ENCODE measurements at regions not wholly inside any gene's neighbourhood (a gene's known extent, or its start where the extent isn't known, plus 50 kb on each side); places are given as distances from the start of the nearest gene placed in this dataset.

DNA sequence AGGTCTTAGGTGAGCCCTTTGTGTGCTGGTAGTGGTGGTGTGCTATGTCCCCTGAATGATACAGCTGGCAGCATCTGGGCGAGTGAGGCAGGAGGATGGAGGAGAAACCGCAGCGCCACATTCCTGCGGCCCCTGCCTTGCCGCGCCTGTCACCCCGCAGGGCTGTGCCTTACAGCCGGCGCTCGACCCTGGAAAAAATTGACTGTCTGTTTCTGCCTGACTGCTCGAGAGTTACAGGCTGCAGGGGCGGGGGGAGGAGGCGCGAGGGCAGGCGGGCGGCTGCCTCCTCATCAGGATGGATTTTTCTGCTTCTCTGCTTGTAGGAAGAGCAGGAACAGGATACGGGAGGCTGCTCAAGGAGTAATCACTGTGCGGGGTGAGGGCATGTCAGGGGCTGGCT, 443.4 kb downstream of the MIAT start:
- CTCF ChIA-PET (ENCODE audit: partially characterized antibody) = no interaction called here
- no peak overlapping the region for H3K4me3 ChIP-seq (ENCODE audit: low read length in 2 of 2)
- Mint-ChIP-seq H3K9me3 (peaks cover 0 to 3% (median 0%) of the 10 kb centered on the region in 8 donors), H3K4me3 (no peak overlapping the region), H3K27ac (no peak overlapping the region), H3K27me3 (peaks cover 18% of the 10 kb centered on the region in 2 donors), H3K36me3 (no peaks in the 10 kb centered on the region), H3K4me1 (no peaks in the 10 kb centered on the region)
- intact Hi-C loops (cut with micrococcal nuclease) = no loop called here
- POLR2A ChIA-PET (ENCODE audit: partially characterized antibody) = no interaction called here
- H3K4me1 ChIP-seq (ENCODE audit: insufficient read depth, low read length) = no peaks in the 10 kb centered on the region
- no peak for DNase-seq
- no peaks in the 10 kb centered on the region for H3K27me3 ChIP-seq (ENCODE audit: insufficient read depth, low read length)
- no peak overlapping the region for H3K27ac ChIP-seq (ENCODE audit: low read depth, low read length)
- no peaks in the 10 kb centered on the region for H3K36me3 ChIP-seq (ENCODE audit: insufficient read depth, low read length)
- no peaks in the 10 kb centered on the region for H3K9me3 ChIP-seq (ENCODE audit: control insufficient read depth in 1 of 2, low read length in 2 of 2)

DNA sequence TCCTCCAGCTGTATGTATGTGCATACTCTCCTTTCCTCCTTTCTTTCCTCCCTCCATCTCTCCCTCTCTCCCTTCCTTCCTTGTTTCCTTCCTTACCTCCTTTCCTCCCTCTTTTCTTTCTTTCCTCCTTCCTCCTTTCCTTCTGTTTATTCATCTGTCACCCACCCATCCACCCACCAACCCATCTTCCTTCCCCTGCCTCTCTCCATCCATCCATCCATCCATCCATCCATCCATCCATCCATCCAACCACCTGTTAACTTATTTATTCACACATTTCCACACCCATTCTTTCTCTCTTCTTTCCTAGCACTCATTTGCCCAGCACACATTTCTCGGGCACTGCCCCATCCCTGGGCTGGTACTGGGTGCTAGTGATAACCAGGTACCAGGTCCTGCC, 443.9 kb downstream of the MIAT start:
- H3K9me3 Mint-ChIP-seq = peaks cover 0 to 3% (median 0%) of the 10 kb centered on the region in 8 donors
- no peak overlapping the region for H3K4me3 ChIP-seq (ENCODE audit: low read length in 2 of 2)
- H3K36me3 ChIP-seq (ENCODE audit: insufficient read depth, low read length) = no peaks in the 10 kb centered on the region
- H3K36me3 Mint-ChIP-seq = no peaks in the 10 kb centered on the region
- no peak overlapping the region for H3K4me3 Mint-ChIP-seq
- H3K27me3 Mint-ChIP-seq = peaks cover 18% of the 10 kb centered on the region in 2 donors
- no peak overlapping the region for H3K27ac ChIP-seq (ENCODE audit: low read depth, low read length)
- H3K4me1 Mint-ChIP-seq = no peaks in the 10 kb centered on the region
- ChIA-PET POLR2A (ENCODE audit: partially characterized antibody) (no interaction called here), CTCF (ENCODE audit: partially characterized antibody) (no interaction called here)
- no peak for DNase-seq
- H3K4me1 ChIP-seq (ENCODE audit: insufficient read depth, low read length) = no peaks in the 10 kb centered on the region
- intact Hi-C loops (cut with micrococcal nuclease) = no loop called here
- H3K27ac Mint-ChIP-seq = no peak overlapping the region
- H3K27me3 ChIP-seq (ENCODE audit: insufficient read depth, low read length) = no peaks in the 10 kb centered on the region
- H3K9me3 ChIP-seq (ENCODE audit: control insufficient read depth in 1 of 2, low read length in 2 of 2) = no peaks in the 10 kb centered on the region

DNA sequence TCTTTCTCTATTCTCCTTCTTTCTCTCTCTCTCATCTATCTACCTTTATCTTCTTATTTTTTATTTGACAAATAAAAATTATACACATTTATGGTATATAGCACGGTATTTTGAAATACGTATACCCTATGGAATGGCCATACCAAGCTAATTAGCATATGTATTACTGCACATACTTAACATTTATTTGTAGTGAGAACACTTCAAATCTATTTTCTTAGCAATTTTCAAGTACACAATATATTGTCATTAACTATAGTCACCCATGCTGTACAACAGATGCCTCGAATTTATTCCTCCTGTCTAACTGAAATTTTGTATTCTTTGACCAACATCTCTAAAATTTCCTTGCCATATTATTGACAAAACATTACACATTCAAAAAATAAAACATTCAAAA, 447.1 kb downstream of the MIAT start:
- H3K27me3 Mint-ChIP-seq = peaks cover 16 to 18% of the 10 kb centered on the region in 2 donors

DNA sequence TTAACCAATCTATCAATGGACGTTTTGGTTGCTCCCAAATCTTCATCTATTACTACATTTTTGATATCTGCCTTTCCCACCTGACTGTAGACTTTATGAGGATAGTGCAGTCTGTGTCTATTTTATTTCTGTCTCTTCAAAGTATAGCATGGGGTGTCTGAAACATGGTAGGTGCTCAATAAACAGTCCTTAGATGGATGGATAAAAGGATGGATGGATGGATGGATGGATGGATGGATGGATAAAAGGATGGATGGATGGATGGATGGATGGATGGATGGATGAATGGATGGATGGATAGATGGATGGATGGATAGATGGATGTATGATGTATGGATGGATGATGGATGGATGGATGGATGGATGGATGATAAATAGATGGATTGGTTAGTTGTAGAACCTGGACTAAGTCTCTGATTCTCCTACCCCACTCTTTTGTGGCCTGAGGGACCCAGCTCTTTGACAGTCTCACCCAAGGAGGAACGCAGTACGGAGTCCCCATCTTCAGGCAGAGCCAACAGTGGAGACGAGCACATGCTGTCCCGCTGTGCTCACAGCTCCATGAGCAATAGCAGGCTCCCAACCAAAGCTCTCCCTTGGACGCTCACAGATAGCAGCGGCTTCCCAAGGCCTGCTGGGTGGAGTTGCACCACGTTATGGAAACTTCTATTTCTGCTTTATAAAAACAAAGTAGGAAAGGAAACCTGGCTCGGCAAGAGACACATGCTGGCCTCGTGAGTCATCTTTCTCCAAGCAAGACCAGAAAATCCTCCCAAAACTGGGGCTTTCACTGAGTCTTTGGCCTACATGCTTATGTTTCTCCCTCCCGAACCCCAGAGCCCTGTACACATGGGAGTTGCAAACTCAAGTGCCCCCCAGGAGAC, 448.0 kb downstream of the MIAT start:
- no peak overlapping the region for H3K27ac ChIP-seq (ENCODE audit: low read depth, low read length)
- CTCF ChIA-PET (ENCODE audit: partially characterized antibody) = no interaction called here
- Mint-ChIP-seq H3K27me3 (peaks cover 12 to 16% of the 10 kb centered on the region in 2 donors), H3K4me1 (no peaks in the 10 kb centered on the region), H3K9me3 (peaks cover 3 to 19% (median 10%) of the 10 kb centered on the region in 8 donors), H3K27ac (peak overlapping the region in 1 of 7 donors; percentile 53), H3K4me3 (no peak overlapping the region), H3K36me3 (no peaks in the 10 kb centered on the region)
- no peak for DNase-seq
- no peaks in the 10 kb centered on the region for H3K27me3 ChIP-seq (ENCODE audit: insufficient read depth, low read length)
- no peaks in the 10 kb centered on the region for H3K36me3 ChIP-seq (ENCODE audit: insufficient read depth, low read length)
- no peaks in the 10 kb centered on the region for H3K9me3 ChIP-seq (ENCODE audit: control insufficient read depth in 1 of 2, low read length in 2 of 2)
- POLR2A ChIA-PET (ENCODE audit: partially characterized antibody) = no interaction called here
- intact Hi-C loops (cut with micrococcal nuclease) = no loop called here
- H3K4me1 ChIP-seq (ENCODE audit: insufficient read depth, low read length) = no peaks in the 10 kb centered on the region
- H3K4me3 ChIP-seq (ENCODE audit: low read length in 2 of 2) = no peak overlapping the region

More for the DNA sequence above, 447.1 kb downstream of the MIAT start:
- no peak overlapping the region for H3K27ac ChIP-seq (ENCODE audit: low read depth, low read length)
- POLR2A ChIA-PET (ENCODE audit: partially characterized antibody) = no interaction called here
- DNase-seq = no peak
- no peak overlapping the region for H3K4me3 ChIP-seq (ENCODE audit: low read length in 2 of 2)
- Mint-ChIP-seq H3K36me3 (no peaks in the 10 kb centered on the region), H3K27ac (no peak overlapping the region), H3K4me3 (no peak overlapping the region), H3K4me1 (no peaks in the 10 kb centered on the region), H3K9me3 (peaks cover 0 to 11% (median 5%) of the 10 kb centered on the region in 8 donors)
- no peaks in the 10 kb centered on the region for H3K36me3 ChIP-seq (ENCODE audit: insufficient read depth, low read length)
- H3K9me3 ChIP-seq (ENCODE audit: control insufficient read depth in 1 of 2, low read length in 2 of 2) = no peaks in the 10 kb centered on the region
- CTCF ChIA-PET (ENCODE audit: partially characterized antibody) = no interaction called here
- intact Hi-C loops (cut with micrococcal nuclease) = no loop called here
- H3K4me1 ChIP-seq (ENCODE audit: insufficient read depth, low read length) = no peaks in the 10 kb centered on the region
- H3K27me3 ChIP-seq (ENCODE audit: insufficient read depth, low read length) = no peaks in the 10 kb centered on the region

DNA sequence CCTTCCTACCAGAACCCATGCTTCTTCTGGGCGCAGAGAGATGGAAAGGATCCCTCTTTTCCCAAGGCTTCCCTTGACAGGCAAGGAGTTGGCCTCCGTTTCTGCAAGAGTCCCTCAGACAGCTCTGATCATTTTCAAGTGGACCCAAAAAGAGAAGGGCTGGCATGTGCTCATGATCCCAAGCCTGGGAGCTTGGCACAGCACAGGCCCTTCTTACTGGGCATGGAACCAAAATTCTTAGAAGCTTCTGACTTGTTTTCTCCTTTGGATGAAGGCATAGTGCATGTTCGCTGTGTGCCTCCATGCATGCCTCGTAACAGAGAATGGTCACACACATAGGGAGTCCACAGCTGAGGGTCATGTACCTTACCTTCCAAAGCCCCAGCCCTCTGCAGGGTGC, 449.6 kb downstream of the MIAT start:
- H3K4me3 ChIP-seq (ENCODE audit: low read length in 2 of 2) = no peak overlapping the region
- Mint-ChIP-seq H3K27ac (no peak overlapping the region), H3K9me3 (peaks cover 3 to 19% (median 12%) of the 10 kb centered on the region in 8 donors), H3K36me3 (no peaks in the 10 kb centered on the region), H3K4me1 (no peaks in the 10 kb centered on the region), H3K4me3 (no peak overlapping the region), H3K27me3 (peaks cover 5 to 9% of the 10 kb centered on the region in 2 donors)
- ChIA-PET POLR2A (ENCODE audit: partially characterized antibody) (no interaction called here), CTCF (ENCODE audit: partially characterized antibody) (no interaction called here)
- DNase-seq = no peak
- H3K27ac ChIP-seq (ENCODE audit: low read depth, low read length) = no peak overlapping the region
- H3K9me3 ChIP-seq (ENCODE audit: control insufficient read depth in 1 of 2, low read length in 2 of 2) = no peaks in the 10 kb centered on the region
- no peaks in the 10 kb centered on the region for H3K4me1 ChIP-seq (ENCODE audit: insufficient read depth, low read length)
- no peaks in the 10 kb centered on the region for H3K36me3 ChIP-seq (ENCODE audit: insufficient read depth, low read length)
- intact Hi-C loops (cut with micrococcal nuclease) = no loop called here
- no peaks in the 10 kb centered on the region for H3K27me3 ChIP-seq (ENCODE audit: insufficient read depth, low read length)

DNA sequence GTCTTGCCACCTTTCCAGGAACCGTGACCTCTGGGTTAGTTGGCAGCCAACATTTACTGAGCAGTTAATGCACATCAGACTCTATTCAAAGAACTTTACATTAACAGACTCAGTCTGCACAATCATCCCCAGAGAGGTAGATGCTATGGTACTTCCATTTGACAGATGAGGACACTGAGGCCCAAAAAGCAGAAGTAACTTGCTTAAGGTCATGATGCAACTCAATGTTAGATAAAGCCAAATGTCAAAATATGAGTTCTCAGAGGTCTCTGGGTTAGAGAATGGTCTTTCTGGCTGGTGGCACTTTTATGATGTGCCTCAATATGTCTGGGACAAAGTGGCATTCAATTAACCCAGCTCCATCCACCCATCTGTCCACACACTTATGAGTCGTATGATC, 450.0 kb downstream of the MIAT start:
- no peaks in the 10 kb centered on the region for H3K36me3 Mint-ChIP-seq
- H3K4me3 Mint-ChIP-seq = no peak overlapping the region
- intact Hi-C loops (cut with micrococcal nuclease) = no loop called here
- H3K9me3 Mint-ChIP-seq = peaks cover 3 to 19% (median 12%) of the 10 kb centered on the region in 8 donors
- H3K27me3 ChIP-seq (ENCODE audit: insufficient read depth, low read length) = no peaks in the 10 kb centered on the region
- no peaks in the 10 kb centered on the region for H3K4me1 ChIP-seq (ENCODE audit: insufficient read depth, low read length)
- no peak overlapping the region for H3K27ac ChIP-seq (ENCODE audit: low read depth, low read length)
- peaks cover 3 to 9% of the 10 kb centered on the region in 2 donors for H3K27me3 Mint-ChIP-seq
- ChIA-PET CTCF (ENCODE audit: partially characterized antibody) (no interaction called here), POLR2A (ENCODE audit: partially characterized antibody) (no interaction called here)
- no peak overlapping the region for H3K27ac Mint-ChIP-seq
- no peaks in the 10 kb centered on the region for H3K9me3 ChIP-seq (ENCODE audit: control insufficient read depth in 1 of 2, low read length in 2 of 2)
- H3K36me3 ChIP-seq (ENCODE audit: insufficient read depth, low read length) = no peaks in the 10 kb centered on the region
- H3K4me3 ChIP-seq (ENCODE audit: low read length in 2 of 2) = no peak overlapping the region
- DNase-seq = no peak
- H3K4me1 Mint-ChIP-seq = no peaks in the 10 kb centered on the region

DNA sequence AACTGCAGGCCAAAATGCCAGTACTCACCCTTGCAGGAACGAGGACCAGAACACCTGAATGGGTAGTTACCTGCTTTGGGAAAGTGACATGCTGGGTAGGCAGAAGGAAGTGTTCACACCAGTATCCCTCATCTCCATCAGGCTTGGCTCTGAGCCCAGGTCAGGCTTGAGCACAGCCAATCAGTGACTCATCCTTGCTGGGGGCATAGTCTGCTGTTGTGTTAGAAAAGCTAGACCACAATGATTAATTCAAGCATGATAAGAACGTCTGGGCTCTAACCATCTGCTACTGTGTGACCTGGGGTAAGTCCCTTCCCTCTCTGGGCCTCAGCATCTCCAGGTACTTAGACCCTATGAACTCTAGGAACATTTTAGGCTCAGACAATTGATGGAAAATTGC, 450.4 kb downstream of the MIAT start:
- Mint-ChIP-seq H3K27ac (no peak overlapping the region), H3K4me1 (no peaks in the 10 kb centered on the region), H3K36me3 (no peaks in the 10 kb centered on the region), H3K9me3 (peaks cover 3 to 19% (median 12%) of the 10 kb centered on the region in 8 donors), H3K27me3 (peaks cover 1 to 7% of the 10 kb centered on the region in 2 donors), H3K4me3 (no peak overlapping the region)
- no peaks in the 10 kb centered on the region for H3K36me3 ChIP-seq (ENCODE audit: insufficient read depth, low read length)
- H3K27ac ChIP-seq (ENCODE audit: low read depth, low read length) = no peak overlapping the region
- POLR2A ChIA-PET (ENCODE audit: partially characterized antibody) = no interaction called here
- H3K4me3 ChIP-seq (ENCODE audit: low read length in 2 of 2) = no peak overlapping the region
- H3K4me1 ChIP-seq (ENCODE audit: insufficient read depth, low read length) = no peaks in the 10 kb centered on the region
- DNase-seq = no peak
- H3K27me3 ChIP-seq (ENCODE audit: insufficient read depth, low read length) = no peaks in the 10 kb centered on the region
- H3K9me3 ChIP-seq (ENCODE audit: control insufficient read depth in 1 of 2, low read length in 2 of 2) = no peaks in the 10 kb centered on the region
- intact Hi-C loops (cut with micrococcal nuclease) = no loop called here
- CTCF ChIA-PET (ENCODE audit: partially characterized antibody) = no interaction called here

All from CD4-positive, alpha-beta memory T cell (primary cell).